HG03442 (cell line): ENCODE measurements at regions not wholly inside any gene's neighbourhood (a gene's known extent, or its start where the extent isn't known, plus 50 kb on each side); places are given as distances from the start of the nearest gene placed in this dataset.

Experiments
- ATAC-seq: cut with Tn5 transposase; IDR thresholded peaks from one replicate; pipeline ENCODE4 v1.9.1; 2021; ENCODE audit warnings: mild to moderate bottlenecking, moderate library complexity; ENCODE audit not compliant: unreplicated experiment

- no peak for ATAC-seq
These were observed 347.7 kb upstream of the TGFBR2 start for GRCh38 chr3:30258426-30259392.

GRCh38 chr3:30259730-30260129 is 346.7 kb upstream of the TGFBR2 start:
- ATAC-seq: no peak

GRCh38 chr3:30260762-30261161 is 345.6 kb upstream of the TGFBR2 start:
- ATAC-seq: no peak

- ATAC-seq: no peak
These were observed 343.0 kb upstream of the TGFBR2 start for GRCh38 chr3:30263238-30263924.

- no peak for ATAC-seq
These were observed 342.5 kb upstream of the TGFBR2 start for GRCh38 chr3:30263925-30264313.

GRCh38 chr3:30266524-30266923 is 339.9 kb upstream of the TGFBR2 start:
- no peak for ATAC-seq

GRCh38 chr3:30268288-30268687 is 338.1 kb upstream of the TGFBR2 start:
- no peak for ATAC-seq

- ATAC-seq: peak; percentile 50
These were observed 336.5 kb upstream of the TGFBR2 start for GRCh38 chr3:30269751-30270445.

- ATAC-seq: no peak
These were observed 334.6 kb upstream of the TGFBR2 start for GRCh38 chr3:30271781-30272180.

- ATAC-seq: no peak
These were observed 332.9 kb upstream of the TGFBR2 start for GRCh38 chr3:30273304-30274072.

GRCh38 chr3:30277494-30277893 is 328.9 kb upstream of the TGFBR2 start:
- ATAC-seq: no peak

- ATAC-seq: no peak
These were observed 324.9 kb upstream of the TGFBR2 start for GRCh38 chr3:30281526-30281925.

GRCh38 chr3:30282154-30282696 is 324.2 kb upstream of the TGFBR2 start:
- ATAC-seq: no peak

- ATAC-seq: no peak
These were observed 321.0 kb upstream of the TGFBR2 start for GRCh38 chr3:30285188-30286006.

- no peak for ATAC-seq
These were observed 320.3 kb upstream of the TGFBR2 start for GRCh38 chr3:30286007-30286669.

GRCh38 chr3:30286811-30287210 is 319.6 kb upstream of the TGFBR2 start:
- no peak for ATAC-seq

GRCh38 chr3:30288830-30289229 is 317.6 kb upstream of the TGFBR2 start:
- ATAC-seq: no peak

- no peak for ATAC-seq
These were observed 317.1 kb upstream of the TGFBR2 start for GRCh38 chr3:30289324-30289723.

GRCh38 chr3:30289766-30290165 is 316.6 kb upstream of the TGFBR2 start:
- ATAC-seq: no peak
